ACC112 (cell line): ENCODE measurements at regions not wholly inside any gene's neighbourhood (a gene's known extent, or its start where the extent isn't known, plus 50 kb on each side); places are given as distances from the start of the nearest gene placed in this dataset.

Source experiments
- H2AFZ ChIP-seq: fragments of 200-600 bp; sonication (generic); one replicate; pipeline ENCODE4 v1.6.0; 2017; ENCODE audit warnings: antibody characterized with exemption, low read length; ENCODE audit not compliant: unreplicated experiment
- H3K27ac ChIP-seq: fragments of 200-600 bp; sonication (generic); 2 replicates; pipeline ENCODE4 v1.5.1; 2014; ENCODE audit warnings: low read depth, mild to moderate bottlenecking, antibody characterized with exemption, low read length, moderate library complexity
- H3K27me3 ChIP-seq: fragments of 200-600 bp; sonication (generic); 2 replicates; pipeline ENCODE4 v1.6.1; 2014; ENCODE audit warnings: mild to moderate bottlenecking, antibody characterized with exemption, low read length, moderate library complexity, mixed read lengths; ENCODE audit not compliant: insufficient read depth
- H3K36me3 ChIP-seq: fragments of 200-600 bp; sonication (generic); 2 replicates; pipeline ENCODE4 v1.6.1; 2016; ENCODE audit warnings: mild to moderate bottlenecking, antibody characterized with exemption, low read length, moderate library complexity, mixed read lengths; ENCODE audit not compliant: insufficient read depth
- H3K4me1 ChIP-seq: fragments of 200-600 bp; sonication (generic); one replicate; pipeline ENCODE4 v1.6.1; 2016; ENCODE audit warnings: low read length, mixed read lengths; ENCODE audit not compliant: insufficient read depth, unreplicated experiment, control insufficient read depth
- H3K4me3 ChIP-seq: fragments of 200-600 bp; sonication (generic); 2 replicates; pipeline ENCODE4 v1.5.1; 2014; ENCODE audit warnings: mild to moderate bottlenecking, low read depth, low read length
- H3K79me2 ChIP-seq: fragments of 200-600 bp; sonication (generic); one replicate; pipeline ENCODE4 v1.6.0; 2016; ENCODE audit warnings: low read length; ENCODE audit not compliant: control insufficient read depth, unreplicated experiment, insufficient read depth

GRCh38 chr5:86768699-86769202 lies 151.0 kb downstream of the COX7C start:
- no peak overlapping the region for H3K4me3 ChIP-seq
- no peaks in the 10 kb centered on the region for H3K79me2 ChIP-seq
- no peaks in the 10 kb centered on the region for H3K27me3 ChIP-seq
- no peak overlapping the region for H2AFZ ChIP-seq
- H3K36me3 ChIP-seq, result no peaks in the 10 kb centered on the region
- no peak overlapping the region for H3K27ac ChIP-seq
- no peaks in the 10 kb centered on the region for H3K4me1 ChIP-seq

GRCh38 chr5:86780018-86780417 lies 162.3 kb downstream of the COX7C start:
- Histone ChIP-seq H3K36me3 (no peaks in the 10 kb centered on the region), H3K4me3 (no peak overlapping the region), H3K27me3 (no peaks in the 10 kb centered on the region), H3K79me2 (no peaks in the 10 kb centered on the region), H3K4me1 (no peaks in the 10 kb centered on the region), H2AFZ (no peak overlapping the region), H3K27ac (no peak overlapping the region)

GRCh38 chr5:86786955-86787354 lies 169.2 kb downstream of the COX7C start:
- Histone ChIP-seq H3K4me3 (no peak overlapping the region), H2AFZ (no peak overlapping the region), H3K79me2 (no peaks in the 10 kb centered on the region), H3K4me1 (no peaks in the 10 kb centered on the region), H3K27ac (no peak overlapping the region), H3K36me3 (no peaks in the 10 kb centered on the region), H3K27me3 (no peaks in the 10 kb centered on the region)

GRCh38 chr5:86795659-86796058 lies 177.9 kb downstream of the COX7C start:
- no peaks in the 10 kb centered on the region for H3K36me3 ChIP-seq
- H3K4me3 ChIP-seq, result no peak overlapping the region
- H2AFZ ChIP-seq, result no peak overlapping the region
- H3K27ac ChIP-seq, result no peak overlapping the region
- H3K27me3 ChIP-seq, result no peaks in the 10 kb centered on the region
- no peaks in the 10 kb centered on the region for H3K79me2 ChIP-seq
- no peaks in the 10 kb centered on the region for H3K4me1 ChIP-seq

GRCh38 chr5:86797677-86798076 lies 179.9 kb downstream of the COX7C start:
- Histone ChIP-seq H3K27me3 (no peaks in the 10 kb centered on the region), H3K4me1 (no peaks in the 10 kb centered on the region), H3K27ac (no peak overlapping the region), H3K79me2 (no peaks in the 10 kb centered on the region), H3K36me3 (no peaks in the 10 kb centered on the region), H2AFZ (no peak overlapping the region), H3K4me3 (no peak overlapping the region)

GRCh38 chr5:86806206-86806605 lies 188.5 kb downstream of the COX7C start:
- H3K27me3 ChIP-seq, result no peaks in the 10 kb centered on the region
- H3K36me3 ChIP-seq, result no peaks in the 10 kb centered on the region
- H3K79me2 ChIP-seq, result no peaks in the 10 kb centered on the region
- H3K4me1 ChIP-seq, result no peaks in the 10 kb centered on the region
- H3K4me3 ChIP-seq, result no peak overlapping the region
- H3K27ac ChIP-seq, result no peak overlapping the region
- H2AFZ ChIP-seq, result no peak overlapping the region

GRCh38 chr5:86807046-86808031 lies 189.6 kb downstream of the COX7C start:
- Histone ChIP-seq H3K79me2 (no peaks in the 10 kb centered on the region), H3K4me3 (no peak overlapping the region), H3K27ac (no peak overlapping the region), H2AFZ (no peak overlapping the region), H3K27me3 (no peaks in the 10 kb centered on the region), H3K4me1 (no peaks in the 10 kb centered on the region), H3K36me3 (no peaks in the 10 kb centered on the region)

- no peak overlapping the region for H3K27ac ChIP-seq
- H2AFZ ChIP-seq, result no peak overlapping the region
- no peaks in the 10 kb centered on the region for H3K36me3 ChIP-seq
- H3K79me2 ChIP-seq, result no peaks in the 10 kb centered on the region
- no peaks in the 10 kb centered on the region for H3K4me1 ChIP-seq
- H3K4me3 ChIP-seq, result no peak overlapping the region
- H3K27me3 ChIP-seq, result no peaks in the 10 kb centered on the region
Measured at GRCh38 chr5:86814315-86814714, 196.6 kb downstream of the COX7C start.

- H3K36me3 ChIP-seq, result no peaks in the 10 kb centered on the region
- no peak overlapping the region for H3K4me3 ChIP-seq
- H3K79me2 ChIP-seq, result no peaks in the 10 kb centered on the region
- no peak overlapping the region for H3K27ac ChIP-seq
- H3K4me1 ChIP-seq, result no peaks in the 10 kb centered on the region
- H3K27me3 ChIP-seq, result no peaks in the 10 kb centered on the region
- no peak overlapping the region for H2AFZ ChIP-seq
Measured at GRCh38 chr5:86814907-86815306, 197.2 kb downstream of the COX7C start.

GRCh38 chr5:86824637-86825036 lies 206.9 kb downstream of the COX7C start:
- no peak overlapping the region for H2AFZ ChIP-seq
- no peaks in the 10 kb centered on the region for H3K4me1 ChIP-seq
- no peaks in the 10 kb centered on the region for H3K36me3 ChIP-seq
- H3K79me2 ChIP-seq, result no peaks in the 10 kb centered on the region
- H3K27ac ChIP-seq, result no peak overlapping the region
- H3K4me3 ChIP-seq, result no peak overlapping the region
- H3K27me3 ChIP-seq, result no peaks in the 10 kb centered on the region

GRCh38 chr5:86831128-86831527 lies 213.4 kb downstream of the COX7C start:
- Histone ChIP-seq H3K79me2 (no peaks in the 10 kb centered on the region), H3K27me3 (no peaks in the 10 kb centered on the region), H2AFZ (no peak overlapping the region), H3K36me3 (no peaks in the 10 kb centered on the region), H3K4me3 (no peak overlapping the region), H3K27ac (no peak overlapping the region), H3K4me1 (no peaks in the 10 kb centered on the region)
